ENCODE measurements at regions not wholly inside any gene's neighbourhood (a gene's known extent, or its start where the extent isn't known, plus 50 kb on each side); places are given as distances from the start of the nearest gene placed in this dataset.

GRCh38 chr15:95278532-95279245 is 1047.3 kb downstream of the MCTP2 start:
- TF ChIP-seq CTCF (IDR thresholded peaks at IDR 0.05) (no peak), POLR2A (IDR thresholded peaks at IDR 0.05) (no peak)

Data from uterus (tissue), 2 donors.